Stimulated activated CD4-positive, alpha-beta T cell treated with anti-CD3 and anti-CD28 coated beads, Interleukin-1b, Interleukin-23, amount 100 ng/mL, for 1 hour (primary cell): ENCODE measurements at regions not wholly inside any gene's neighbourhood (a gene's known extent, or its start where the extent isn't known, plus 50 kb on each side); places are given as distances from the start of the nearest gene placed in this dataset.

Source experiments
- DNase-seq, 2 donors: peaks; one replicate each; pipeline ENCODE4 v3.0.0-alpha.2; 2020; ENCODE audit warnings: low read depth in 2 of 2

- no peak for DNase-seq
These were observed 366.9 kb upstream of the USP24 start for GRCh38 chr1:55582084-55582483.

- DNase-seq, result no peak
These were observed 365.7 kb upstream of the USP24 start for GRCh38 chr1:55580845-55581332.

GRCh38 chr1:55579332-55580001 lies 364.3 kb upstream of the USP24 start:
- DNase-seq, result no peak

GRCh38 chr1:55578646-55579045 lies 363.5 kb upstream of the USP24 start:
- DNase-seq, result no peak

GRCh38 chr1:55575571-55576279 lies 360.6 kb upstream of the USP24 start:
- DNase-seq, result no peak

- DNase-seq, result no peak
These were observed 359.6 kb upstream of the USP24 start for GRCh38 chr1:55574691-55575225.

- DNase-seq, result no peak
These were observed 357.9 kb upstream of the USP24 start for GRCh38 chr1:55572878-55573734.

GRCh38 chr1:55571767-55572166 lies 356.6 kb upstream of the USP24 start:
- no peak for DNase-seq

- DNase-seq, result no peak
These were observed 354.3 kb upstream of the USP24 start for GRCh38 chr1:55569417-55569816.

GRCh38 chr1:55568732-55569131 lies 353.6 kb upstream of the USP24 start:
- no peak for DNase-seq

GRCh38 chr1:55560266-55560665 lies 345.1 kb upstream of the USP24 start:
- DNase-seq, result no peak

GRCh38 chr1:55559842-55560241 lies 344.7 kb upstream of the USP24 start:
- no peak for DNase-seq

- no peak for DNase-seq
These were observed 344.0 kb upstream of the USP24 start for GRCh38 chr1:55559161-55559611.

GRCh38 chr1:55558515-55558914 lies 343.4 kb upstream of the USP24 start:
- DNase-seq, result no peak

- DNase-seq, result no peak
These were observed 341.0 kb upstream of the USP24 start for GRCh38 chr1:55555956-55556725.

- DNase-seq, result no peak
These were observed 339.4 kb upstream of the USP24 start for GRCh38 chr1:55554611-55555010.

GRCh38 chr1:55552636-55553035 lies 337.5 kb upstream of the USP24 start:
- no peak for DNase-seq

- no peak for DNase-seq
These were observed 332.2 kb upstream of the USP24 start for GRCh38 chr1:55547405-55547804.

- no peak for DNase-seq
These were observed 331.4 kb upstream of the USP24 start for GRCh38 chr1:55546553-55546952.

- DNase-seq, result no peak
These were observed 329.7 kb upstream of the USP24 start for GRCh38 chr1:55544826-55545225.

- DNase-seq, result no peak
These were observed 327.8 kb upstream of the USP24 start for GRCh38 chr1:55542901-55543504.
